Upper lobe of right lung (tissue), 1 donor: ENCODE measurements at regions not wholly inside any gene's neighbourhood (a gene's known extent, or its start where the extent isn't known, plus 50 kb on each side); places are given as distances from the start of the nearest gene placed in this dataset.

Experiments
- ATAC-seq: fragments of 200-7000 bp; cut with Tn5 transposase; one replicate; pipeline ENCODE4 v1.9.1; 2020; ENCODE audit warnings: mild to moderate bottlenecking, moderate library complexity
- DNase-seq: peaks from one replicate; pipeline ENCODE4 v3.0.0-alpha.2; 2020
- H3K27ac ChIP-seq: fragments of 200-600 bp; one replicate; pipeline ENCODE4 v1.8.0; 2022
- H3K27me3 ChIP-seq: fragments of 200-600 bp; one replicate; pipeline ENCODE4 v1.8.0; 2022; ENCODE audit warnings: mild to moderate bottlenecking
- H3K36me3 ChIP-seq: fragments of 200-600 bp; one replicate; pipeline ENCODE4 v1.8.0; 2022
- H3K4me1 ChIP-seq: fragments of 200-600 bp; one replicate; pipeline ENCODE4 v1.8.0; 2022
- H3K4me3 ChIP-seq: fragments of 200-600 bp; one replicate; pipeline ENCODE4 v1.8.0; 2022; ENCODE audit warnings: mild to moderate bottlenecking
- H3K9me3 ChIP-seq: fragments of 200-600 bp; one replicate; pipeline ENCODE4 v1.8.0; 2022
- CTCF ChIP-seq: fragments of 200-600 bp; IDR thresholded peaks from one replicate; pipeline ENCODE4 v1.8.0; 2022; ENCODE audit warnings: antibody characterized with exemption
- intact Hi-C: fragments of 100-400 bp; cut with DNase I; formaldehyde crosslinking; loops from one replicate; pipeline ENCODE4 v1.11.0; 2022
- donor health status: DM: no; HTN: yes; CAD: no; lungs with severe emphysema.

- no peak overlapping the region for H3K27ac ChIP-seq
- no peak for TF ChIP-seq CTCF
- H3K36me3 ChIP-seq = no peaks in the 10 kb centered on the region
- no peaks in the 10 kb centered on the region for H3K27me3 ChIP-seq
- ATAC-seq (no peak), DNase-seq (no peak)
- no peak overlapping the region for H3K4me3 ChIP-seq
- H3K9me3 ChIP-seq = no peaks in the 10 kb centered on the region
- no peaks in the 10 kb centered on the region for H3K4me1 ChIP-seq
- intact Hi-C loops = no loop called here
Observed at GRCh38 chr11:15865212-15865987, 490.9 kb downstream of the SOX6 start.

DNA sequence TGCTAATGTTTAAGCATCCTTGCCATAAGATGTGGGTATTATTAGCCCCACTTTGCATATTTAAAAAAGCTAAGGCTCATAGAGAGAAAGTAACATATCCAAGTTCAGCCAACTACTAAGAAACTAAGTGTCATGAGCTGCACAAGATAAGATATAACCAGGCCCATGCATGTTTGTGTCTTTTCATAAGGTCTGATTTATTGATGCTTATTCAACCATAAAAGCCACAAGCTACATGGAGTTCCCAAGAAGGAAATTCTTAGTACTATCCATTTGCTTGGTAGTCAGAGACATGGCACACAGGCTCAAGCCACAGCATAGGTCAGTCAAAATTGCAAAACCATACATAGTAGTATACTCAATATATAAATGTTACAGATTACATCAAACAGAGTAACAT lies 488.5 kb downstream of the SOX6 start:
- Histone ChIP-seq H3K4me1 (no peaks in the 10 kb centered on the region), H3K27ac (no peak overlapping the region), H3K4me3 (no peak overlapping the region), H3K27me3 (no peaks in the 10 kb centered on the region), H3K36me3 (no peaks in the 10 kb centered on the region), H3K9me3 (no peaks in the 10 kb centered on the region)
- DNase-seq (no peak), ATAC-seq (no peak)
- no peak for TF ChIP-seq CTCF
- intact Hi-C loops = no loop called here

DNA sequence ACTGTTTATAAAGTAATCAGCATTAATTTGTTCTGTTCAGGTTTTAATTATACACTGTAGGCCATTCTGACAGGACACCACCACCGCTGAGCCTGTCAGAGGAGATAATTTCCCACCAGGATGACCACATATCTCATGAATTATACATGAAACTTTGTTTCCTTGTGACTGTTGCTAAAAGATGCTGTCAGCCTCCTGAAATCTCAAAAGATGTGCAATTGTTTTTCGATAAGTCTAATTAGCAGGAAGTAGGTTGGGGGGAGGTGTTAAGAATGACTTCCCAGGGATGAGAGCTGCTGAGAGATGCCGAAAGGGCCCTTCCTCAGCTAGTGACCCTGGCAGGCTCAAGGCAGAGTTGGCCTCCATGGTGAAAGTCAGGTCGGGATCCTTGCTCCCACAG lies 485.4 kb downstream of the SOX6 start:
- H3K9me3 ChIP-seq = no peaks in the 10 kb centered on the region
- TF ChIP-seq CTCF = no peak
- DNase-seq (no peak), ATAC-seq (no peak)
- H3K27ac ChIP-seq = no peak overlapping the region
- no peak overlapping the region for H3K4me3 ChIP-seq
- H3K27me3 ChIP-seq = no peaks in the 10 kb centered on the region
- intact Hi-C loops = no loop called here
- no peaks in the 10 kb centered on the region for H3K4me1 ChIP-seq
- no peaks in the 10 kb centered on the region for H3K36me3 ChIP-seq

DNA sequence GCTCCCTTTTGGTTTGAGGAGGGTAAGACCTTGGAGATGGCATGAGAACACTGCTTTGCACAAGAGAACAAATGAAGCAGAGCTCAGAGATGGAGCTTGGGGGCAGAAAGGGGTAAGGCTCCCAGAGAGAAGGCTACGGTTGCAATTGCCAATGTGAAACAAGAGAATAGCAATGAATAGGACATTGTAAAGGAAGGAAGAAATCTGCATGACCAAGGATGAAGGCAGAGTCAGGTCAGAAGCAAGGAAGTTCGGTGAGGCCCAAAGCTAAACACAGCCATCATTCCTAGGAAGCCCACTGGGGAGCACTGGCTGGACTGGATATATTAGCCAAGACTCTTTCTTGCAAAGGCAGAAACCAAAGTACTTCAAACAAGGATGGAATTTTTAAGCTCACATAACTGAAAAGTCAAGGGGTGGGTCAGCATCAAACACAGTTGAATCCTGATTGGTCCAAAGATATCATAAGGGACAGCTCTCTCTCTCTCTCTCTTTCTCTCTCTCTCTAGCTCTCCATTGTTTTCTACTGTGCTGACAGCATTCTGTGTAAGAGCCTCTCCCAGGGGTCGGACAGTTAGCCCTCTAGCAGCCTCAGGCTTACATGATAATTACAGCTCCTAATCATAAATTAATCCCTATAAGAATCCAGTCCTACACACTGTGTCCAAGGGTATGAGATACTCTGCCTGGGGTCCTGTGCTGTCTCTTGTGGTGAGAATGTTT lies 484.3 kb downstream of the SOX6 start:
- DNase-seq (no peak), ATAC-seq (no peak)
- no peak overlapping the region for H3K4me3 ChIP-seq
- no peak for TF ChIP-seq CTCF
- H3K9me3 ChIP-seq = no peaks in the 10 kb centered on the region
- no peak overlapping the region for H3K27ac ChIP-seq
- H3K27me3 ChIP-seq = no peaks in the 10 kb centered on the region
- H3K4me1 ChIP-seq = no peaks in the 10 kb centered on the region
- no peaks in the 10 kb centered on the region for H3K36me3 ChIP-seq
- intact Hi-C loops = no loop called here

DNA sequence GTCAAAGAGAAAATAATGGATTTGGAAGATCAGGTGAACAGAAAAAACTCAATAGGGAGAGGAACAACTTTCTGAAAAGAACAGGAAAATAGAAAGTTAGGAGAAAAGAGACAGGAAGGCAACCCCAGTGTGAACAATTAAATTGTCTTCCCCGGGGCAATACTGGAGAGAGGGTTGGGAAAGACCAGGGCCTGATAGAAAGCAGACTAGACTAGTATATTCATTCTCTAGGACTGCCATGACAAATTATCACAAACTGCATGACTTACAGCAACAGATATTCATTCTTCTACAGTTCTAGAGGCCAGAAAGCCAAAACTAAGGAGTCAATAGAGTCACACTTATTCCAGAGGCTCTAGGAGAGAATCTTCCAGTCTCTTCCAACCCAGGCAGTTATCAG lies 482.8 kb downstream of the SOX6 start:
- Histone ChIP-seq H3K9me3 (no peaks in the 10 kb centered on the region), H3K36me3 (no peaks in the 10 kb centered on the region), H3K27ac (no peak overlapping the region), H3K27me3 (no peaks in the 10 kb centered on the region), H3K4me3 (no peak overlapping the region), H3K4me1 (no peaks in the 10 kb centered on the region)
- TF ChIP-seq CTCF = no peak
- ATAC-seq = no peak
- intact Hi-C loops = no loop called here
- DNase-seq = no peak
